ENCODE measurements at regions not wholly inside any gene's neighbourhood (a gene's known extent, or its start where the extent isn't known, plus 50 kb on each side); places are given as distances from the start of the nearest gene placed in this dataset.

DNA sequence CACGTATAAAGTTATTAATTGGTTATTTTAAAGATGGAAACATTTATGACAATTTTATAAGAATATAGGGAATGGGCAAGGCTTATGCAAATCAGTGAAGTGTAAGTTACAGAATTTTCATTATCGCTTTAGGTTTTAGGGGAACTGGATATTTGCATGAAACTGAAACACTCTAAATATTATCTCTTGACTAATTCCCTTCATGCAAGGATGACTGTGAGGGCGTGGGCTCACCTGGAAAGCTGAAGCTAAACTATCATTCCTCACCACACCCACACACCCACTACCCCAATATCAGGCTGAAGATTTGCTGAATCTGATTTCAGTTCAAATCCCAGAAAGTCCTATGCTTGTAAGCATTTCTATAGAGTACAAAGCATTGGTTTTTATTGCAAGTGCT lies 81.7 kb upstream of the ARHGAP24 start:
- TF ChIP-seq CEBPB (IDR thresholded peaks at IDR 0.05) (no peak), MAX (IDR thresholded peaks at IDR 0.05) (no peak)
- TF ChIP-seq, protein P1, sequence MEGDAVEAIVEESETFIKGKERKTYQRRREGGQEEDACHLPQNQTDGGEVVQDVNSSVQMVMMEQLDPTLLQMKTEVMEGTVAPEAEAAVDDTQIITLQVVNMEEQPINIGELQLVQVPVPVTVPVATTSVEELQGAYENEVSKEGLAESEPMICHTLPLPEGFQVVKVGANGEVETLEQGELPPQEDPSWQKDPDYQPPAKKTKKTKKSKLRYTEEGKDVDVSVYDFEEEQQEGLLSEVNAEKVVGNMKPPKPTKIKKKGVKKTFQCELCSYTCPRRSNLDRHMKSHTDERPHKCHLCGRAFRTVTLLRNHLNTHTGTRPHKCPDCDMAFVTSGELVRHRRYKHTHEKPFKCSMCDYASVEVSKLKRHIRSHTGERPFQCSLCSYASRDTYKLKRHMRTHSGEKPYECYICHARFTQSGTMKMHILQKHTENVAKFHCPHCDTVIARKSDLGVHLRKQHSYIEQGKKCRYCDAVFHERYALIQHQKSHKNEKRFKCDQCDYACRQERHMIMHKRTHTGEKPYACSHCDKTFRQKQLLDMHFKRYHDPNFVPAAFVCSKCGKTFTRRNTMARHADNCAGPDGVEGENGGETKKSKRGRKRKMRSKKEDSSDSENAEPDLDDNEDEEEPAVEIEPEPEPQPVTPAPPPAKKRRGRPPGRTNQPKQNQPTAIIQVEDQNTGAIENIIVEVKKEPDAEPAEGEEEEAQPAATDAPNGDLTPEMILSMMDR (IDR thresholded peaks at IDR 0.05), result no peak
